ENCODE measurements at regions not wholly inside any gene's neighbourhood (a gene's known extent, or its start where the extent isn't known, plus 50 kb on each side); places are given as distances from the start of the nearest gene placed in this dataset.

GRCh38 chr7:53521638-53522184 lies 486.3 kb downstream of the POM121L12 start:
- TF ChIP-seq ZBTB8A (IDR thresholded peaks at IDR 0.05; ENCODE audit: partially characterized antibody): no peak
- TF ChIP-seq CTCF (IDR thresholded peaks at IDR 0.05 in 2 of 3, conservative IDR thresholded peaks at IDR 0.05 in 1 of 3; ENCODE audit: insufficient read depth in 2 of 3, low read depth in 1 of 3, low read length in 3 of 3): no peak
- TF ChIP-seq RFX5 (IDR thresholded peaks at IDR 0.05; ENCODE audit: low read depth, low read length): no peak
- TF ChIP-seq TAF1 (IDR thresholded peaks at IDR 0.05; ENCODE audit: control insufficient read depth, extremely low read depth, insufficient read depth, low read length, severe bottlenecking): no peak
- TF ChIP-seq ZNF408 (CRISPR knock-in tag; IDR thresholded peaks at IDR 0.05; ENCODE audit: low read depth): no peak
